ENCODE measurements at regions not wholly inside any gene's neighbourhood (a gene's known extent, or its start where the extent isn't known, plus 50 kb on each side); places are given as distances from the start of the nearest gene placed in this dataset.

DNA sequence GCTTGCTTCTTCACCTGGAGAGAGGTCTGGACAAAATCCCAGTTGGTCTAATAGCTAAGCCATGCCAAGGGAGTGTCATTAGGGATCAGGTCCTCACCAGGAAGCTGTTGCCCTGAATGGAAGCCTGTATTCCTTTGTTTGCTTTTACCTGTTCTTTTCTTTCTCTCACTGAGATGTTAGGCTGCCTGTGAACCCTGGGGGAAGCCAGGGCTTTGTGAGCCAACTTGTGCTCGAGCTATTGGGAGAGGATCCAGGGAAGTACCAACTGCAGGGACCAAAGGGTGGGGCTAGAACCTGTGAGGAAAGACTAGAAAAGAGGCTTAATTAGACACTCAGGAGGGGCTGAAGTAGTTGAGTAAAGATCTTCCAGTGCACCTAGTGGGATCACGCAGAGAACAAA lies 451.2 kb upstream of the TLE4 start:
- Histone ChIP-seq H3K27ac (no peak overlapping the region), H3K9me3 (no peaks in the 10 kb centered on the region), H3K36me3 (no peaks in the 10 kb centered on the region), H3K27me3 (no peaks in the 10 kb centered on the region), H3K4me3 (no peak overlapping the region), H3K4me1 (no peaks in the 10 kb centered on the region)
- intact Hi-C loops (cut with DNase I), result no loop called here
- WGBS, 2 donors, result 41 to 66% methylated on average over 2 of the region's 2 CpGs
- no peak for TF ChIP-seq EP300 (IDR thresholded peaks at IDR 0.05)
- TF ChIP-seq POLR2AphosphoS5 (IDR thresholded peaks at IDR 0.05), result no peak
- no peak for TF ChIP-seq POLR2A (IDR thresholded peaks at IDR 0.05)
- TF ChIP-seq CTCF (IDR thresholded peaks at IDR 0.05), result no peak
- DNase-seq, result no peak

DNA sequence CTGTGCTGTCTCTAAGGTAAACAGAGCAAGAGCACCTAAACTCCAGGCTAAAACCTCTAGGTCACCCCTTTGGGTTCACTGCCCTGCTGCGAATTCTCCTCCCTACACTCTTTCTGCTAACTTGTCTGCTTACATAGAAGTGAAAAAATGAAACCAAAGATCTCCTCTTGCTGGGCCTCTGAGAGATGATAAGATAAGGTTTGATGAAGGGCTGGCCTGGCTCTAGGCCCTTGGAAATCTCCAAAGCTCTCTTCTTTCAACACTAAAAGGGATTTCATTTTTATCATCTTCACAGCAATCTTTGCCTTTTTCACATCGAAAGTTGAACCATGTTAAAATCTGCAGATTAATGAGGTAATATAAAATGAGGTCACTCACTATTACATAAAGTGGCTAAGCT lies 450.8 kb upstream of the TLE4 start:
- intact Hi-C loops (cut with DNase I), result no loop called here
- no peak for DNase-seq
- no peak overlapping the region for H3K4me3 ChIP-seq
- no peaks in the 10 kb centered on the region for H3K27me3 ChIP-seq
- TF ChIP-seq CTCF (IDR thresholded peaks at IDR 0.05), result no peak
- no peaks in the 10 kb centered on the region for H3K36me3 ChIP-seq
- WGBS, 2 donors, result 64 to 84% methylated on average over 2 of the region's 2 CpGs
- no peaks in the 10 kb centered on the region for H3K4me1 ChIP-seq
- no peak overlapping the region for H3K27ac ChIP-seq
- no peaks in the 10 kb centered on the region for H3K9me3 ChIP-seq

- 57 to 84% methylated on average over 4 of the region's 4 CpGs for WGBS, 2 donors
- DNase-seq, result no peak
- Histone ChIP-seq H3K4me3 (no peak overlapping the region), H3K36me3 (no peaks in the 10 kb centered on the region), H3K27me3 (no peaks in the 10 kb centered on the region), H3K4me1 (no peaks in the 10 kb centered on the region), H3K9me3 (no peaks in the 10 kb centered on the region), H3K27ac (no peak overlapping the region)
- intact Hi-C loops (cut with DNase I), result no loop called here
- TF ChIP-seq POLR2AphosphoS5 (IDR thresholded peaks at IDR 0.05), result no peak
- TF ChIP-seq POLR2A (IDR thresholded peaks at IDR 0.05), result no peak
- no peak for TF ChIP-seq CTCF (IDR thresholded peaks at IDR 0.05)
- TF ChIP-seq EP300 (IDR thresholded peaks at IDR 0.05), result no peak
These were observed 448.4 kb upstream of the TLE4 start for GRCh38 chr9:79123415-79123814.

GRCh38 chr9:79127661-79128060 lies 444.1 kb upstream of the TLE4 start:
- H3K27ac ChIP-seq, result no peak overlapping the region
- 47 to 57% methylated on average over 4 of the region's 4 CpGs for WGBS, 2 donors
- H3K36me3 ChIP-seq, result no peaks in the 10 kb centered on the region
- no peaks in the 10 kb centered on the region for H3K27me3 ChIP-seq
- H3K4me1 ChIP-seq, result no peaks in the 10 kb centered on the region
- H3K9me3 ChIP-seq, result no peaks in the 10 kb centered on the region
- no peak for DNase-seq
- no peak overlapping the region for H3K4me3 ChIP-seq
- no peak for TF ChIP-seq CTCF (IDR thresholded peaks at IDR 0.05)
- no peak for TF ChIP-seq POLR2AphosphoS5 (IDR thresholded peaks at IDR 0.05)
- TF ChIP-seq EP300 (IDR thresholded peaks at IDR 0.05), result no peak
- TF ChIP-seq POLR2A (IDR thresholded peaks at IDR 0.05), result no peak
- intact Hi-C loops (cut with DNase I), result no loop called here

DNA sequence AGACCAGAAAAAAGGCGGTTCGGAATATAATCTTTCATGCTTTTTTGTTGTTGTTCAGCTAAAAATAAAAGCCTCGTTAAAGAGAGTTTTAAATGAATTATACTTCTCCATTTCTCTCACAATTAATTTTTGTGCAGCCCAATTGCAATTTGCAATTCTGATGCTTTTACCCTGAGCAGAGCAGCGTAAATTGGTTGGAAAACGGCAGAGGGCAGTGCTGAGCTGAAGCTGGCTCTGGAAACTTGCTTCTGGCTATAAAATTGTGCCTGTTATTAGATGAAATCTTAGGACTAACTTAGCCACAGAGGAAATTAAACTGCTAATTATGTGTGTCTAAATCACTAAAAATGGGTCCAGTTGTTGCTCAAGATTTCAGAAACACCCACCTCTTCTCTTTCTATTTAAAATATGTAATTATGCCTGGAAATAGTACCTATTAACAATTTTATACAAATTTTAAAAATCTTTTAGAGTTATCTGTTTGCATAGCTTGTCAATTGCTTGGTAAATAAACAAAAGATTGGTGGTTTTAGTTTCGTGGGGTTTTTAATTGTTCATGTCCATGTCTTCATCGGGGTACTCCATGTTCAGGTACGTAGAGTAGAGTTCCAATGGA lies 441.8 kb upstream of the TLE4 start:
- TF ChIP-seq EP300 (IDR thresholded peaks at IDR 0.05) (no peak), POLR2A (IDR thresholded peaks at IDR 0.05) (no peak), CTCF (IDR thresholded peaks at IDR 0.05) (peak; percentile 16 to 71 (median 48))
- intact Hi-C loops (cut with DNase I), result no loop called here
- WGBS, 2 donors, result 46 to 54% methylated on average over 8 of the region's 8 CpGs
- no peak overlapping the region for H3K4me3 ChIP-seq
- no peak for DNase-seq
- no peaks in the 10 kb centered on the region for H3K36me3 ChIP-seq
- H3K9me3 ChIP-seq, result no peaks in the 10 kb centered on the region
- H3K4me1 ChIP-seq, result no peaks in the 10 kb centered on the region
- no peak overlapping the region for H3K27ac ChIP-seq
- no peaks in the 10 kb centered on the region for H3K27me3 ChIP-seq
